ENCODE measurements at regions not wholly inside any gene's neighbourhood (a gene's known extent, or its start where the extent isn't known, plus 50 kb on each side); places are given as distances from the start of the nearest gene placed in this dataset.

DNA sequence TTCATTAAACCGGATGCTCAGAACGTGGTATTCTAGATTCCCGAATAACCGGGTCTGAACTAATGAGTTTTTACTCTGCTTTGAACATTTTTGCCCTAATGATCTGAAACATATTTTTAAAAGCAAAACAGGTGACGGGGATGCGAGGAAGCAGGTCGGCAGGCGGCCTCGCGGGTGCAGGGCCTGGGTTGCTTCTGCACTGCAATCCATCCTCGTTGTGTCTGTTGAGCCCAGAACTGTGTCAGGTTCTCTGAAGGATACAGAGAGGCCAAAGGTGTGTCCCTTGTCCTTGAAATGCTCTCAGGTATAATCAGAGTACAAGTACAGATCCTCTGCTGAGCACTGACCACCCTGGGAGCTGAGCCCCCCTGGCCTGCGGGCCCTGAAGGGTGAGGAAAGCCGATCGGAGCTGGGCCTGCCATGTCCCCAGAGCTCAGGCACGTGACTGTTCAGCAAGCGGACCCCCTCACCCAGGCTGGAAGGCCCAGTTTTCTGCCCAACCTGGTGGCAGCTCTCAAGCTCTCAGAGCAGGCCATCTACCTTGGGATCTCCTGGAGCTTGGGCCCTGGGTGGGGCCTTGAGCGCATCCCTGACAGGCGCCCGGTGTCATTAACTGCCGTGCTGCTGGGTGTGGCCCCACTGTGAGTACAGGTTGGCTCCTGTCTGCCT lies 151.8 kb downstream of the OLFM1 start:
- no peak for TF ChIP-seq POLR2A (IDR thresholded peaks at IDR 0.05; ENCODE audit: low read depth, low read length)
- TF ChIP-seq POLR2AphosphoS5 (IDR thresholded peaks at IDR 0.05; ENCODE audit: low read depth, low read length): no peak

Measured in GM12892 (cell line).